ENCODE measurements at regions not wholly inside any gene's neighbourhood (a gene's known extent, or its start where the extent isn't known, plus 50 kb on each side); places are given as distances from the start of the nearest gene placed in this dataset.
A peak's percentile ranks its signal among the peaks of the same experiment; 100 is the strongest.

DNA sequence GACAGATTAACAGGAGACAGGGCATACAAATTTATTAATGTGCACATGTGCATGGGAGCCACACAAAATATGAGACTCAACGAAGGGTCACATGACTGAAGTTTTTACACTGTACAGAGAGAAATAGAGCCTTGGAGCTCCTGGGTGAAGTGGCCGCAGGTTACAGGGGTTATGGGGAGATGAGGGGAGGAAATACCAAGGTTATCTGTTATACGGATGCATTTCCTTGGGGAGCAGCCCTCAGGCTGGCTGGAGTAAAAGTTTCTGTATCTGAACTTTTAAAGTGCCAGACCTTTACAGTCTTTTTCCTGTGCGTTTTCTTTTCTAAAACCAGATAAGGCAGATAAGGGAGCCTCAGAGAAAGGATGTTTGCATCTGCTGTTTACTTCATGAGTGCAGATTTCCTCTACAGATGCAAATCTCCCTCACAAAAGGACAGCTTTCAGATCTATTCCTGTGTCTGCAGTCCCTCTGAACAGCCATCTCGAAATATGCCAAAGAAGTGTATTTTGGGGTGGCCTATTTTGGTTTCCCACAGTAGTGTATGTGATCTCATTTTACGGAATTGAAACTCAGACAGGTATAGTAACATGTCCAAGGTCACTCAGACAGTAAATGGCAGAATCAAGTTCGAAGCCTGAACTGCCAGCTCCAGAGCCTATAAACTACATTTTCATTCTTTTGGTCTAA lies 139.3 kb upstream of the FBXL17 start (continued):
- peak; percentile 43; the same call in 1 of the 2 replicates for TF ChIP-seq CHD2 (IDR thresholded peaks at IDR 0.05; ENCODE audit: borderline replicate concordance, low read depth, low read length)
- TF ChIP-seq SMAD1 (IDR thresholded peaks at IDR 0.05; ENCODE audit: low read depth, partially characterized antibody) = no peak
- peak in 1 of 2 experiments; percentile 40; a peak in 1 of 4 replicates for TF ChIP-seq CEBPB (IDR thresholded peaks at IDR 0.05; ENCODE audit: borderline replicate concordance in 1 of 2, low read depth in 2 of 2, low read length in 2 of 2)
- TF ChIP-seq, protein P1, sequence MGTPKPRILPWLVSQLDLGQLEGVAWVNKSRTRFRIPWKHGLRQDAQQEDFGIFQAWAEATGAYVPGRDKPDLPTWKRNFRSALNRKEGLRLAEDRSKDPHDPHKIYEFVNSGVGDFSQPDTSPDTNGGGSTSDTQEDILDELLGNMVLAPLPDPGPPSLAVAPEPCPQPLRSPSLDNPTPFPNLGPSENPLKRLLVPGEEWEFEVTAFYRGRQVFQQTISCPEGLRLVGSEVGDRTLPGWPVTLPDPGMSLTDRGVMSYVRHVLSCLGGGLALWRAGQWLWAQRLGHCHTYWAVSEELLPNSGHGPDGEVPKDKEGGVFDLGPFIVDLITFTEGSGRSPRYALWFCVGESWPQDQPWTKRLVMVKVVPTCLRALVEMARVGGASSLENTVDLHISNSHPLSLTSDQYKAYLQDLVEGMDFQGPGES (IDR thresholded peaks at IDR 0.05) = no peak
- TF ChIP-seq ASH2L (IDR thresholded peaks at IDR 0.05; ENCODE audit: borderline replicate concordance, low read depth) = peak; percentile 44; the same call in 1 of the 2 replicates
- no peak for TF ChIP-seq SUPT20H (IDR thresholded peaks at IDR 0.05; ENCODE audit: borderline replicate concordance, control insufficient read depth, low read depth, low read length)
- TF ChIP-seq IKZF2 (IDR thresholded peaks at IDR 0.05) = peak; percentile 84 to 85
- TF ChIP-seq ZSCAN29 (IDR thresholded peaks at IDR 0.05) = no peak
- no peak for TF ChIP-seq ZNF384 (IDR thresholded peaks at IDR 0.05; ENCODE audit: borderline replicate concordance, low read depth, low read length)
- TF ChIP-seq SPI1 (IDR thresholded peaks at IDR 0.05; ENCODE audit: borderline replicate concordance, insufficient read depth, low read depth, low read length) = peak; percentile 95
- no peak for TF ChIP-seq CBX3 (IDR thresholded peaks at IDR 0.05; ENCODE audit: borderline replicate concordance, low read depth)
- TF ChIP-seq, protein P2, sequence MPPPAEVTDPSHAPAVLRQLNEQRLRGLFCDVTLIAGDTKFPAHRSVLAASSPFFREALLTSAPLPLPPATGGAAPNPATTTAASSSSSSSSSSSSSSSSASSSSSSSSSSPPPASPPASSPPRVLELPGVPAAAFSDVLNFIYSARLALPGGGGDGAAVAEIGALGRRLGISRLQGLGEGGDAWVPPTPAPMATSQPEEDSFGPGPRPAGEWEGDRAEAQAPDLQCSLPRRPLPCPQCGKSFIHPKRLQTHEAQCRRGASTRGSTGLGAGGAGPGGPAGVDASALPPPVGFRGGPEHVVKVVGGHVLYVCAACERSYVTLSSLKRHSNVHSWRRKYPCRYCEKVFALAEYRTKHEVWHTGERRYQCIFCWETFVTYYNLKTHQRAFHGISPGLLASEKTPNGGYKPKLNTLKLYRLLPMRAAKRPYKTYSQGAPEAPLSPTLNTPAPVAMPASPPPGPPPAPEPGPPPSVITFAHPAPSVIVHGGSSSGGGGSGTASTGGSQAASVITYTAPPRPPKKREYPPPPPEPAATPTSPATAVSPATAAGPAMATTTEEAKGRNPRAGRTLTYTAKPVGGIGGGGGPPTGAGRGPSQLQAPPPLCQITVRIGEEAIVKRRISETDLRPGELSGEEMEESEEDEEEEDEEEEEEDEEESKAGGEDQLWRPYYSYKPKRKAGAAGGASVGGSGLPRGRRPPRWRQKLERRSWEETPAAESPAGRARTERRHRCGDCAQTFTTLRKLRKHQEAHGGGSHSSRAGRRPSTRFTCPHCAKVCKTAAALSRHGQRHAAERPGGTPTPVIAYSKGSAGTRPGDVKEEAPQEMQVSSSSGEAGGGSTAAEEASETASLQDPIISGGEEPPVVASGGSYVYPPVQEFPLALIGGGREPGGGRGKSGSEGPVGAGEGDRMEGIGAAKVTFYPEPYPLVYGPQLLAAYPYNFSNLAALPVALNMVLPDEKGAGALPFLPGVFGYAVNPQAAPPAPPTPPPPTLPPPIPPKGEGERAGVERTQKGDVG (CRISPR knock-in tag; IDR thresholded peaks at IDR 0.05) = no peak
- no peak for TF ChIP-seq WRNIP1 (IDR thresholded peaks at IDR 0.05; ENCODE audit: borderline replicate concordance, low read depth, low read length)
- TF ChIP-seq, protein P3, sequence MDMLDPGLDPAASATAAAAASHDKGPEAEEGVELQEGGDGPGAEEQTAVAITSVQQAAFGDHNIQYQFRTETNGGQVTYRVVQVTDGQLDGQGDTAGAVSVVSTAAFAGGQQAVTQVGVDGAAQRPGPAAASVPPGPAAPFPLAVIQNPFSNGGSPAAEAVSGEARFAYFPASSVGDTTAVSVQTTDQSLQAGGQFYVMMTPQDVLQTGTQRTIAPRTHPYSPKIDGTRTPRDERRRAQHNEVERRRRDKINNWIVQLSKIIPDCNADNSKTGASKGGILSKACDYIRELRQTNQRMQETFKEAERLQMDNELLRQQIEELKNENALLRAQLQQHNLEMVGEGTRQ (IDR thresholded peaks at IDR 0.05; ENCODE audit: borderline replicate concordance, low read depth, low read length) = no peak
- no peak for TF ChIP-seq MYB (IDR thresholded peaks at IDR 0.05; ENCODE audit: borderline replicate concordance, low read depth, low read length)
- TF ChIP-seq RBBP5 (conservative IDR thresholded peaks at IDR 0.05) = no peak
- TF ChIP-seq, protein P4, sequence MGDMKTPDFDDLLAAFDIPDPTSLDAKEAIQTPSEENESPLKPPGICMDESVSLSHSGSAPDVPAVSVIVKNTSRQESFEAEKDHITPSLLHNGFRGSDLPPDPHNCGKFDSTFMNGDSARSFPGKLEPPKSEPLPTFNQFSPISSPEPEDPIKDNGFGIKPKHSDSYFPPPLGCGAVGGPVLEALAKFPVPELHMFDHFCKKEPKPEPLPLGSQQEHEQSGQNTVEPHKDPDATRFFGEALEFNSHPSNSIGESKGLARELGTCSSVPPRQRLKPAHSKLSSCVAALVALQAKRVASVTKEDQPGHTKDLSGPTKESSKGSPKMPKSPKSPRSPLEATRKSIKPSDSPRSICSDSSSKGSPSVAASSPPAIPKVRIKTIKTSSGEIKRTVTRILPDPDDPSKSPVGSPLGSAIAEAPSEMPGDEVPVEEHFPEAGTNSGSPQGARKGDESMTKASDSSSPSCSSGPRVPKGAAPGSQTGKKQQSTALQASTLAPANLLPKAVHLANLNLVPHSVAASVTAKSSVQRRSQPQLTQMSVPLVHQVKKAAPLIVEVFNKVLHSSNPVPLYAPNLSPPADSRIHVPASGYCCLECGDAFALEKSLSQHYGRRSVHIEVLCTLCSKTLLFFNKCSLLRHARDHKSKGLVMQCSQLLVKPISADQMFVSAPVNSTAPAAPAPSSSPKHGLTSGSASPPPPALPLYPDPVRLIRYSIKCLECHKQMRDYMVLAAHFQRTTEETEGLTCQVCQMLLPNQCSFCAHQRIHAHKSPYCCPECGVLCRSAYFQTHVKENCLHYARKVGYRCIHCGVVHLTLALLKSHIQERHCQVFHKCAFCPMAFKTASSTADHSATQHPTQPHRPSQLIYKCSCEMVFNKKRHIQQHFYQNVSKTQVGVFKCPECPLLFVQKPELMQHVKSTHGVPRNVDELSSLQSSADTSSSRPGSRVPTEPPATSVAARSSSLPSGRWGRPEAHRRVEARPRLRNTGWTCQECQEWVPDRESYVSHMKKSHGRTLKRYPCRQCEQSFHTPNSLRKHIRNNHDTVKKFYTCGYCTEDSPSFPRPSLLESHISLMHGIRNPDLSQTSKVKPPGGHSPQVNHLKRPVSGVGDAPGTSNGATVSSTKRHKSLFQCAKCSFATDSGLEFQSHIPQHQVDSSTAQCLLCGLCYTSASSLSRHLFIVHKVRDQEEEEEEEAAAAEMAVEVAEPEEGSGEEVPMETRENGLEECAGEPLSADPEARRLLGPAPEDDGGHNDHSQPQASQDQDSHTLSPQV (IDR thresholded peaks at IDR 0.05) = no peak
- no peak for TF ChIP-seq BRCA1 (IDR thresholded peaks at IDR 0.05; ENCODE audit: low read depth, low read length)

Measured in GM12878 (cell line).